GM12892 (cell line): ENCODE measurements at regions not wholly inside any gene's neighbourhood (a gene's known extent, or its start where the extent isn't known, plus 50 kb on each side); places are given as distances from the start of the nearest gene placed in this dataset.

Experiments
- POLR2A ChIP-seq: IDR thresholded peaks from 2 replicates; pipeline ENCODE4 v1.6.1; 2011; ENCODE audit warnings: low read depth, low read length, control low read depth
- POLR2AphosphoS5 ChIP-seq: IDR thresholded peaks from 2 replicates; pipeline ENCODE4 v1.6.1; 2011; ENCODE audit warnings: low read depth, low read length, control low read depth
- TAF1 ChIP-seq: IDR thresholded peaks from 2 replicates; pipeline ENCODE4 v1.6.1; 2011; ENCODE audit warnings: low read depth, mild to moderate bottlenecking, control low read depth, low read length, borderline replicate concordance

DNA sequence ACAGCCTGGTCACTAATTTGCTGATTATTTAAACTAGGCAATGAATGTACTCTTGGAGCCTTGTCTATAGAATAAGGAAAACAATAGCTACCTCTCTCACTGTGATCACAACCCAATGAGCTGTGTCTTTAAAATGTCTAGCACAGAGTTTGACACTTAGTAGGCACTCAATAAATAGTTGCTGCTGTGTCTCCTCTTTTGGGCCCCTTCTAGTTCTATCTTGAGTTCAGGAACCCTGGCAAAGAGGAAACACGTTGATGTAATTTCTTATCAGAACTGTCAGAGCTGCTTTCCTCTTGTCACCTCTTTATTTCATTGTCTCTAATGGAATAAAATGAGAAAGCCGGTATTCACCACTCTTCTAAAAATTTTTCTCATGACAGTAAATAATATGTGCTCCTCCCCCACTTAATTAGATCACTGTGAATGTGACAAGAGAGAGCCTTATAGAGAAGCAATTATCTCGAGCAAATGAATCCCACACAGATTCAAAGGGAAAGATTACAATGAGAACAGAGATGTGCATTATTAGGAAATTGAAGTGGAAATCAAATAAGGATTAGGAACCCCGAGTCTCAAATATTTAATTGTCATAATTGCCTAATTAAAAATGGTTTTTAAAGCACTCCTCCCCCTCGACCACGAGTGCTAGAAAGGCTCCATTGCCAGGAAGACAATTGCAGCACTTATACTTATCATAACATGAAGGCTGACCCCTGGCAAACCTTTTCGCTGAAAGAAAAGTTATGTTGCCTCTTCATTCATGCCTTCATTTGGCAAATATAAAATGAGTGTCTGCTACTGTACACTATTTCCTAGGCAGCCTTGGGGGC, 175.0 kb upstream of the BDNF start:
- no peak for TF ChIP-seq POLR2A
- TF ChIP-seq POLR2AphosphoS5, result no peak
- no peak for TF ChIP-seq TAF1
